ENCODE measurements at regions not wholly inside any gene's neighbourhood (a gene's known extent, or its start where the extent isn't known, plus 50 kb on each side); places are given as distances from the start of the nearest gene placed in this dataset.
"Not testable (repeated sequence)": the region's sequence is repeated elsewhere in the genome, so short reads cannot be mapped to it uniquely, and the experiment has no call there.

DNA sequence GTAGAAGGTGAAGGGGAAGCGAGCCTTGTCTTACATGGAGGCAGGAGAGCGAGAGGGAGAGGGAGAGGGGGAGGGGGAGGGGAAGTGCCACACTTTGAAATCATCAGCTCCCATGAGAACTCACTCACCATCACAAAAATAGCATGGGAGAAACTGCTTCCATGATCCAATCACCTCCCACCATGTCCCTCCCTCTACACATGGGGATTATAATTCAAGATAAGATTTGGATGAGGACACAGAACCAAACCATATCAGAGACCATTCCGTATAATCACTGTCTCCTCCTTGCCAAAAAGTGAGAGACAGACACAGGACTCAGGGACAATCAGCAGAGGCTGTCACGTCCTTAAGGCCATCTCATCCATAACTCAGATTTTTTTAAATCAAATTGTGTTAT is 187.7 kb upstream of the TAS2R1 start:
- Histone ChIP-seq H3K9me3 (no peaks in the 10 kb centered on the region), H3K27me3 (no peaks in the 10 kb centered on the region), H3K4me3 (no peak overlapping the region), H3K27ac (no peak overlapping the region), H3K36me3 (no peaks in the 10 kb centered on the region), H3K4me1 (no peaks in the 10 kb centered on the region)
- DNase-seq (ENCODE audit: extremely low spot score in 2 of 2): no peak
- intact Hi-C loops (cut with DNase I): no loop called here
- TF ChIP-seq, protein P1, sequence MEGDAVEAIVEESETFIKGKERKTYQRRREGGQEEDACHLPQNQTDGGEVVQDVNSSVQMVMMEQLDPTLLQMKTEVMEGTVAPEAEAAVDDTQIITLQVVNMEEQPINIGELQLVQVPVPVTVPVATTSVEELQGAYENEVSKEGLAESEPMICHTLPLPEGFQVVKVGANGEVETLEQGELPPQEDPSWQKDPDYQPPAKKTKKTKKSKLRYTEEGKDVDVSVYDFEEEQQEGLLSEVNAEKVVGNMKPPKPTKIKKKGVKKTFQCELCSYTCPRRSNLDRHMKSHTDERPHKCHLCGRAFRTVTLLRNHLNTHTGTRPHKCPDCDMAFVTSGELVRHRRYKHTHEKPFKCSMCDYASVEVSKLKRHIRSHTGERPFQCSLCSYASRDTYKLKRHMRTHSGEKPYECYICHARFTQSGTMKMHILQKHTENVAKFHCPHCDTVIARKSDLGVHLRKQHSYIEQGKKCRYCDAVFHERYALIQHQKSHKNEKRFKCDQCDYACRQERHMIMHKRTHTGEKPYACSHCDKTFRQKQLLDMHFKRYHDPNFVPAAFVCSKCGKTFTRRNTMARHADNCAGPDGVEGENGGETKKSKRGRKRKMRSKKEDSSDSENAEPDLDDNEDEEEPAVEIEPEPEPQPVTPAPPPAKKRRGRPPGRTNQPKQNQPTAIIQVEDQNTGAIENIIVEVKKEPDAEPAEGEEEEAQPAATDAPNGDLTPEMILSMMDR (IDR thresholded peaks at IDR 0.05): no peak
- TF ChIP-seq POLR2AphosphoS5 (IDR thresholded peaks at IDR 0.05; ENCODE audit: insufficient read depth in 1 of 2, low read depth in 1 of 2) (no peak), POLR2A (IDR thresholded peaks at IDR 0.05) (no peak)

GRCh38 chr5:9815051-9815450 is 184.9 kb upstream of the TAS2R1 start:
- Histone ChIP-seq H3K4me1 (no peaks in the 10 kb centered on the region), H3K27me3 (no peaks in the 10 kb centered on the region), H3K27ac (no peak overlapping the region), H3K36me3 (no peaks in the 10 kb centered on the region), H3K4me3 (no peak overlapping the region), H3K9me3 (no peaks in the 10 kb centered on the region)
- intact Hi-C loops (cut with DNase I): no loop called here
- no peak for TF ChIP-seq POLR2AphosphoS5 (IDR thresholded peaks at IDR 0.05; ENCODE audit: insufficient read depth in 1 of 2, low read depth in 1 of 2)
- TF ChIP-seq POLR2A (IDR thresholded peaks at IDR 0.05): no peak
- TF ChIP-seq, protein P1 (IDR thresholded peaks at IDR 0.05): no peak
- DNase-seq (ENCODE audit: extremely low spot score in 2 of 2): no peak

DNA sequence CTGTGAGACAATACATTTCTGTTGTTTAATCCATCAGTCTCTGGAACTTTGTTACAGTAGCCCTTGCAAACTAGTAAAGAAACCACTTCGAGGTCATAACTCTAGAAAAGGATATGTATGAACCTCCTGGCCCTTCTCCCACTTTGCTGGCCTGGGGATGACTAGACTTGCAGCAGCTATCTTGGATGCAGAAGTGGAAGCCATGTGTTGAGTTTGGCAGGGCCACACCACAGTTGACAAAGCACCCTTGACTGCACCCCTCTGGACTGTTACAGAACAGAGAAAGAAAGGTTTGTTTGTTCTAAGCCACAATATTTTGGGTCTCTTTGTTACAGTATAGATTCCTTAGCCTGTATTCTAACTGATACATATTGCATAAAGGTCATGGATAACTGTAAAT is 183.2 kb upstream of the TAS2R1 start:
- Histone ChIP-seq H3K36me3 (no peaks in the 10 kb centered on the region), H3K4me1 (no peaks in the 10 kb centered on the region), H3K4me3 (no peak overlapping the region), H3K9me3 (no peaks in the 10 kb centered on the region), H3K27me3 (no peaks in the 10 kb centered on the region), H3K27ac (no peak overlapping the region)
- DNase-seq (ENCODE audit: extremely low spot score in 2 of 2): peak in 1 of 2 donors; percentile 58
- intact Hi-C loops (cut with DNase I): no loop called here
- TF ChIP-seq POLR2AphosphoS5 (IDR thresholded peaks at IDR 0.05; ENCODE audit: insufficient read depth in 1 of 2, low read depth in 1 of 2): no peak
- TF ChIP-seq POLR2A (IDR thresholded peaks at IDR 0.05): no peak
- TF ChIP-seq, protein P1 (IDR thresholded peaks at IDR 0.05): no peak

DNA sequence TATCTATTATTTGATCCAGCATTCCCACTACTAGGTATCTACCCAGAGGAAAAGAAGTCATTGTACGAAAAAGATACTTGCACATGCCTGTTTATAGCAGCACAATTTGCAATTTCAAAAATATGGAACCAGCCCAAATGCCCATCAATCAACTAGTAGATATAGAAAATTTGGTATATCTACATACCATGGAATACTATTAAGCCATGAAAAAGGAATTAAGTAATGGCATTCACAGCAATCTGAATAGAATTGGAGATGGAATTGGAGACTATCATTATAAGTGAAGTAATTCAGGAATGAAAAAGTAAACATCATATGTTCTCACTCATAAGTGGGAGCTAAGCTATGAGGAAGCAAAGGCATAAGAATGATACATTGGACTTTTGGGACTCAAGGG is 177.2 kb upstream of the TAS2R1 start:
- H3K4me1 ChIP-seq; H3K27me3 ChIP-seq; H3K36me3 ChIP-seq; H3K4me3 ChIP-seq; H3K9me3 ChIP-seq; H3K27ac ChIP-seq; intact Hi-C loops (cut with DNase I); DNase-seq (ENCODE audit: extremely low spot score in 2 of 2): not testable (repeated sequence)

DNA sequence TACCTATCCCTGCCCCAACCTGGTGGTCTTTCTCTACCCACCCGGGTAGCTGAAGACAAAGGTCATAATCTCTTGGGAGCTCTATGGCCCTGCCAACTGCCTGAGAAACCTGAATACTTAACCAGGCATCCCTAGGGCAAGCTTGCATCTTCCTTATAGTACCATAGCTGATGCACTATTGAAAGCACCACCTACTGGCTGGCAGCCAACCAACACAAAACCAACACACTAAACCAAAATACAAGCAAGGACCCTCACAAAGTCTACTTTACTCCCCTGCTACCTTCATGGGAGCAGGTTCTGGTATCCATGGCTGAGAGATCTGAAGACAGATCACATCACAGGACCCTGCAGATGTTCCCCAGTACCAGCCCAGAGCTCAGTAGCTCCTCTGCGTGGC is 171.8 kb upstream of the TAS2R1 start:
- no peaks in the 10 kb centered on the region for H3K36me3 ChIP-seq
- no peak for DNase-seq (ENCODE audit: extremely low spot score in 2 of 2)
- intact Hi-C loops (cut with DNase I): no loop called here
- H3K4me1 ChIP-seq: no peaks in the 10 kb centered on the region
- no peaks in the 10 kb centered on the region for H3K9me3 ChIP-seq
- H3K27me3 ChIP-seq: no peaks in the 10 kb centered on the region
- H3K27ac ChIP-seq: no peak overlapping the region
- no peak overlapping the region for H3K4me3 ChIP-seq
- TF ChIP-seq POLR2AphosphoS5 (IDR thresholded peaks at IDR 0.05; ENCODE audit: insufficient read depth in 1 of 2, low read depth in 1 of 2) (no peak), POLR2A (IDR thresholded peaks at IDR 0.05) (no peak)
- TF ChIP-seq, protein P1 (IDR thresholded peaks at IDR 0.05): no peak

GRCh38 chr5:9799606-9800005 is 169.5 kb upstream of the TAS2R1 start:
- H3K27me3 ChIP-seq: no peaks in the 10 kb centered on the region
- no peaks in the 10 kb centered on the region for H3K4me1 ChIP-seq
- DNase-seq (ENCODE audit: extremely low spot score in 2 of 2): no peak
- H3K36me3 ChIP-seq: no peaks in the 10 kb centered on the region
- H3K27ac ChIP-seq: no peak overlapping the region
- H3K9me3 ChIP-seq: no peaks in the 10 kb centered on the region
- intact Hi-C loops (cut with DNase I): no loop called here
- TF ChIP-seq POLR2A (IDR thresholded peaks at IDR 0.05): no peak
- TF ChIP-seq, protein P1 (IDR thresholded peaks at IDR 0.05): no peak
- no peak for TF ChIP-seq POLR2AphosphoS5 (IDR thresholded peaks at IDR 0.05; ENCODE audit: insufficient read depth in 1 of 2, low read depth in 1 of 2)
- H3K4me3 ChIP-seq: no peak overlapping the region
